ENCODE measurements at regions not wholly inside any gene's neighbourhood (a gene's known extent, or its start where the extent isn't known, plus 50 kb on each side); places are given as distances from the start of the nearest gene placed in this dataset.

DNA sequence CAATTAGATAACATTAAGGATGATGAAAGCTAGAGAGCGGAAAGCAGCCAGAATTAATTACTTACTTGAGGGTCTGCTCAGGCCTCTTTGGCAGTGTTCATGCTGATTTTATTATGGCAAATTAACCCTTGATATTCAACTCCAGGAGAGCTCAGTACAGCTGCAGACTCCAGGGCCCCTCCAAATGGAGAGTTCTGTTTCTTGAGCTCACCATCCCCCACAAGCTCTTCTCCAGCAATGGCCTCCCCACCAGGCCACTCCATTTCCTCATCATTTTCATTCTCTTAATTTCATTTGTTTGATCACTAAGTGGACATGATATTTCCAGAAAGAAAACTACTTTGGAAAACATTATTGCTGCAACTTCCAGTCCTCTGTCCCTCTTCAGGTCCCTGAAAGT lies 513.3 kb upstream of the NOX3 start:
- DNase-seq (ENCODE audit: low read depth, low spot score), result no peak
- CTCF ChIA-PET, result no interaction called here
- no peak overlapping the region for H3K4me3 ChIP-seq (ENCODE audit: low read depth, low read length)
- TF ChIP-seq, protein P1, sequence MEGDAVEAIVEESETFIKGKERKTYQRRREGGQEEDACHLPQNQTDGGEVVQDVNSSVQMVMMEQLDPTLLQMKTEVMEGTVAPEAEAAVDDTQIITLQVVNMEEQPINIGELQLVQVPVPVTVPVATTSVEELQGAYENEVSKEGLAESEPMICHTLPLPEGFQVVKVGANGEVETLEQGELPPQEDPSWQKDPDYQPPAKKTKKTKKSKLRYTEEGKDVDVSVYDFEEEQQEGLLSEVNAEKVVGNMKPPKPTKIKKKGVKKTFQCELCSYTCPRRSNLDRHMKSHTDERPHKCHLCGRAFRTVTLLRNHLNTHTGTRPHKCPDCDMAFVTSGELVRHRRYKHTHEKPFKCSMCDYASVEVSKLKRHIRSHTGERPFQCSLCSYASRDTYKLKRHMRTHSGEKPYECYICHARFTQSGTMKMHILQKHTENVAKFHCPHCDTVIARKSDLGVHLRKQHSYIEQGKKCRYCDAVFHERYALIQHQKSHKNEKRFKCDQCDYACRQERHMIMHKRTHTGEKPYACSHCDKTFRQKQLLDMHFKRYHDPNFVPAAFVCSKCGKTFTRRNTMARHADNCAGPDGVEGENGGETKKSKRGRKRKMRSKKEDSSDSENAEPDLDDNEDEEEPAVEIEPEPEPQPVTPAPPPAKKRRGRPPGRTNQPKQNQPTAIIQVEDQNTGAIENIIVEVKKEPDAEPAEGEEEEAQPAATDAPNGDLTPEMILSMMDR (IDR thresholded peaks at IDR 0.05; ENCODE audit: insufficient read depth, low read length, missing control alignments), result no peak
- POLR2A ChIA-PET, result no interaction called here

DNA sequence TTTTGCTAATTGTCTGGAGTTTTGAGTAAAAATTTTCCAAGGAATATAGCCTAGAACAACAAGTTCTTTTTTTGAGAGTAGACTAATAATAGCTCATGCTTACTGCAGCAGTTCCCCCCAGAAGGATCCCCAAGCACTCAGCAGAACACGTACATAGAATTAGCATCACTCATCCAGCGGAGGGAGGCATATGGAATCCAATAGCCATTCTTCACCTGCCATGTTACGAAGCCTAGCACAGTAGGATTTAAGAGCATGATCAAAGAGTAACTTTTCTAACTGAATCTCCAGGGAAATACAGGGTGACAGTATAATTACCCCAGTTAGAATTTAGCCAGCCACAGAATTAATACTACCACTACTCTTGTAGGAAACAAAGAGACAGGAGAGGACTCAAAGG lies 511.7 kb upstream of the NOX3 start:
- ChIA-PET CTCF (no interaction called here), POLR2A (no interaction called here)
- TF ChIP-seq, protein P1 (IDR thresholded peaks at IDR 0.05; ENCODE audit: insufficient read depth, low read length, missing control alignments), result no peak
- no peak for DNase-seq (ENCODE audit: low read depth, low spot score)
- no peak overlapping the region for H3K4me3 ChIP-seq (ENCODE audit: low read depth, low read length)

- POLR2A ChIA-PET, result no interaction called here
- TF ChIP-seq, protein P1 (IDR thresholded peaks at IDR 0.05; ENCODE audit: insufficient read depth, low read length, missing control alignments), result no peak
Observed at GRCh38 chr6:155964544-155964943, 508.9 kb upstream of the NOX3 start.

DNA sequence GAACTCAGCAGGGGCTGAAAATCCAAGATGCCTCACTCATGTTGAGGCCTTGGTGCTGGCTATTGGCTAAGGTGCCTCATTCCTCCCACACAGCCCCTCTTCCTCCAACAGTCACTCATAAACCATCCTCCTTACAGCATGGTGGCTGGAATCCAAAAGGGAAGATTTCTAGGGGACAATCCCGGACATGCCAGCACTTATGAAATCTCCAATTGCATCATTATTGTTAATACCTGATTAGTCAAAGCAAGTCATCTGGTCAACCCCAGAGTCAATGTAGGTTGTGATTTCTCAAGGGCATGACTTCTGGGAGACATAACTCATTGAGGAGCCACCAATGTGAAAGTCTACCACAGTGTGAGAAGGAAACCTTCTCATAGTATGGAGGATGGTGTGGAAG lies 506.6 kb upstream of the NOX3 start:
- DNase-seq (ENCODE audit: low read depth, low spot score), result no peak
- TF ChIP-seq, protein P1 (IDR thresholded peaks at IDR 0.05; ENCODE audit: insufficient read depth, low read length, missing control alignments), result no peak
- CTCF ChIA-PET, result no interaction called here

More at GRCh38 chr6:155964544-155964943, 508.9 kb upstream of the NOX3 start:
- no peak for DNase-seq (ENCODE audit: low read depth, low spot score)
- H3K4me3 ChIP-seq (ENCODE audit: low read depth, low read length), result no peak overlapping the region
- CTCF ChIA-PET, result no interaction called here

GRCh38 chr6:155959898-155960495 lies 504.4 kb upstream of the NOX3 start:
- ChIA-PET CTCF (no interaction called here), POLR2A (no interaction called here)
- TF ChIP-seq, protein P1 (IDR thresholded peaks at IDR 0.05; ENCODE audit: insufficient read depth, low read length, missing control alignments), result no peak
- no peak overlapping the region for H3K4me3 ChIP-seq (ENCODE audit: low read depth, low read length)
- no peak for DNase-seq (ENCODE audit: low read depth, low spot score)

More for the DNA sequence above, 506.6 kb upstream of the NOX3 start:
- POLR2A ChIA-PET, result no interaction called here
- no peak overlapping the region for H3K4me3 ChIP-seq (ENCODE audit: low read depth, low read length)

DNA sequence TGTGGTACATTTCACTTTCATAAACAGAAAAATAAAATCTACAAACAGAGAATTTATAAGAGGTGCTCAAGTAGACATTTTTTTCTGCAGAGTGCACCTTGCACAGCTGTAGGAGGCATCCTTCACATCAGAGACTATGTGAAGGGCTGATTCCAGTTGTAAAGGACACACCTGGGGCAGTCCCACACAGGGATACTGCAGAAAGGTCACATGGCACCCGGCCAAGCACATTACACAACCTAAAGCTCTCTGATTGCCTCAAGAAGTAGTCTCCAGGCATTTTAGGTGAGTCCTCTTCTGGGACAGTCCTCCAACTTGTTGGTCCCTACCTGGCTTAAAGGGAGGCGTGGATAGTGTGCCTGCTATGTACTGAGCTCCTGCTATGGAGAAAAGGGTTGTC lies 502.9 kb upstream of the NOX3 start:
- ChIA-PET POLR2A (no interaction called here), CTCF (no interaction called here)
- DNase-seq (ENCODE audit: low read depth, low spot score), result no peak
- no peak overlapping the region for H3K4me3 ChIP-seq (ENCODE audit: low read depth, low read length)
- TF ChIP-seq, protein P1 (IDR thresholded peaks at IDR 0.05; ENCODE audit: insufficient read depth, low read length, missing control alignments), result no peak
